ENCODE measurements at regions not wholly inside any gene's neighbourhood (a gene's known extent, or its start where the extent isn't known, plus 50 kb on each side); places are given as distances from the start of the nearest gene placed in this dataset.
"Not testable (repeated sequence)": the region's sequence is repeated elsewhere in the genome, so short reads cannot be mapped to it uniquely, and the experiment has no call there.

DNA sequence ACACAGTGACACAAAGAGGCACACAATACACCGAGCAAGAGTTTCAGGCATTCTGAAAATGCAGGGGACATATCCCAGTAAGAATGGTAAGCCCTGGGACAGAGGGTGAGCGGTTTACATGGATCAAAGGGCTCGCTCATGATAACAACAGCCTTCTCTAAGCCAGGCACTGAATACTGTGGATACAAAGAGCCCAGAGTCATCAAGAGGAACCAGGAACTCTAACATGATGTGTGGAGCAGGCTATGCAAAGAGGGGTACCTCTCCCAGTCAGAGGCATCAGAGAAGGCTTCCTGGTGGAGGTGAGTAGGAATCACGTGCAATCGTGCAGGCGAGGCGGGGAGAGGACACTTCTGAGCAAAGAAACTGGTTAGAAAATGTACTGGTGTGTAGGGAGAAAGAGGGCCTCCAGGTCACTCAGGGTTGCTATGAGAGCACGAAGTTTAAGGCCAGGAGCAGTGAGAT is 76.9 kb upstream of the EEA1 start:
- Mint-ChIP-seq H3K36me3 (no peaks in the 10 kb centered on the region), H3K9me3 (ENCODE audit: low read depth) (no peaks in the 10 kb centered on the region), H3K27ac (no peak overlapping the region), H3K27me3 (peaks cover 3% of the 10 kb centered on the region), H3K4me1 (peaks cover 14% of the 10 kb centered on the region), H3K4me3 (no peak overlapping the region)
- CTCF ChIA-PET = interaction anchor here (1.6 kb wide), 1 partner anchor 414 kb away, joined by 6 read pairs; no protein-coding TSS in a partner anchor
- no peak for DNase-seq
- no peak for ATAC-seq

- Mint-ChIP-seq H3K9me3 (ENCODE audit: low read depth) (no peaks in the 10 kb centered on the region), H3K4me3 (no peak overlapping the region), H3K27ac (no peak overlapping the region), H3K27me3 (peaks cover 3% of the 10 kb centered on the region), H3K4me1 (peaks cover 14% of the 10 kb centered on the region), H3K36me3 (no peaks in the 10 kb centered on the region)
- DNase-seq (no peak), ATAC-seq (no peak)
- CTCF ChIA-PET = no interaction called here
These were observed 77.5 kb upstream of the EEA1 start for GRCh38 chr12:93006471-93007208.

DNA sequence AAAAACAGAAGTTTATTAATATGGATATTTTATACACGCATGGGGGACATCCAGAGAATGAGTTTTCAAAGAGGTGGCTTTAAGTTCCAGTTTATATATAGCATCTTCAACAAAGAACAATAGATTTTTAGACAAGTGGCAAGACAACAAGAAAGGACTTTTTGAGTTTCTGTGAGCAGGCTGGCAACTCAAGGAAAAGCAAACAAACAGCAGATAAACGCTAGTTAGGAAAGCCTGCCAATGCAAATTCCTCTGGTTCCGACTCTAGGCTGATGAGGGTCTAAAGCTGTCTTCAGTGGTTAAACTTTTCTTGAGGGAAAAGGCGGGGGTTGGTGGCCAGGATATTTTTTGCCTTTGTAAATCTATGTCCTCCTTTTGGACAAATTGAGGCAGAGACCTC is 78.4 kb upstream of the EEA1 start:
- DNase-seq (no peak), ATAC-seq (no peak)
- Mint-ChIP-seq H3K4me3 (no peak overlapping the region), H3K36me3 (no peaks in the 10 kb centered on the region), H3K9me3 (ENCODE audit: low read depth) (no peaks in the 10 kb centered on the region), H3K27ac (no peak overlapping the region), H3K4me1 (peaks cover 14% of the 10 kb centered on the region), H3K27me3 (peaks cover 5% of the 10 kb centered on the region)
- CTCF ChIA-PET = no interaction called here

DNA sequence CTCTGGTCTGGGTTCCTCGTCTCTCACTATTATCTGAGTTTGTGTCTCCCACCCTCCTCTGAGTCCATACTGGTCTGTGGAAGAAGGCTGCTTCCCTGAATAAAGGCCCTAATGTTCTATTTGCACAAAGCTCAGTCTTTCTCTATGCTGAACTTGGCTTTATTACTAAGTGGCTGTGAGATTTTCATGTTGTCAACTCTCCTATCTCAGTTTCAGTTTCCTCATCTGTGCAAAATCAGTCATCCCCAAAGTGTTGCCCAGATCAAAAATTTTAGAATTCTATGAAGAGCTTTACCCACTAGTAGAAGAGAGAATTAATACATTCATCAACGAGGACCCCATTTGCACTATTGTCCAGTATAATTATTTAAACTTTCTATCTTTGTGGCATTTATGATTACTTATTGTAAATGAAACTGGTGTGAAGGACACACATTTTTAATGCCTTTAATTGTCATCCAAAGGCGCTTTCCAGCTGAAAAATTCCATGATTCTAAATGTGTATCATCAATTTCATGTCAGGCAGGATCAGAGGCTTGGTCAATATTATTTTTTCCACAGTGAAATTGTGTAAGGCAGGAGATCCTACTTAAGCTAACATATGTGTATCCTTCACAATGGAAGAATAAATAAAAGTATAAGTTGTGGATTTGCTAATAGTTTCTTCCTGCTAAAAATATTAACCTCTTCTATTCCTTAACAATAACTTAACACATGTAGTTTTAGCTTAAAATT is 79.1 kb upstream of the EEA1 start:
- Mint-ChIP-seq H3K27me3 (peaks cover 5% of the 10 kb centered on the region), H3K4me1 (peaks cover 14% of the 10 kb centered on the region), H3K27ac (no peak overlapping the region), H3K9me3 (ENCODE audit: low read depth) (no peaks in the 10 kb centered on the region), H3K4me3 (no peak overlapping the region), H3K36me3 (no peaks in the 10 kb centered on the region)
- ATAC-seq = peak; percentile 47
- CTCF ChIA-PET = no interaction called here
- DNase-seq = no peak

DNA sequence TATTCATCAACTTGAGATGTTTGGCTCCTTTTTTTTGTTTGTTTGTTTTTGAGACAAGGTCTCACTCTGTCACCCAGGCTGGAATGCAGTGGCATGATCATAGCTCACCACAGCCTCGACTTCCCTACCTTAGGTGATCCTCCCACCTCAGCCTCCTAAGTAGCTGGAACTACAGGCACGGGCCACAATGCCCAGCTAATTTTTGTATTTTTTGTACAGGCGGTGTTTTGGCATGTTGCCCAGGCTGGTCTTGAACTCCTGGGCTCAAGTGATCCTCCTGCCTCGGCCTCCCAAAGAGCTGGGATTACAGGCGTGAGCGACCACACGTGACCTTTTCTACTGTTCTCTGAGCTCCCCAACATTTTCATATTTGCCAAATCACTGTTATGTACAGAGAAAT is 79.8 kb upstream of the EEA1 start:
- CTCF ChIA-PET = interaction anchor here (0.9 to 1.2 kb wide), 2 partner anchors 89 to 388 kb away, joined by 3 to 4 read pairs; no protein-coding TSS in a partner anchor
- H3K27ac Mint-ChIP-seq; H3K36me3 Mint-ChIP-seq; H3K9me3 Mint-ChIP-seq (ENCODE audit: low read depth); ATAC-seq; H3K27me3 Mint-ChIP-seq; DNase-seq; H3K4me3 Mint-ChIP-seq: not testable (repeated sequence)
- peaks cover 14% of the 10 kb centered on the region for H3K4me1 Mint-ChIP-seq

GRCh38 chr12:93009533-93009932 is 80.4 kb upstream of the EEA1 start:
- H3K36me3 Mint-ChIP-seq = no peaks in the 10 kb centered on the region
- H3K4me3 Mint-ChIP-seq = no peak overlapping the region
- CTCF ChIA-PET = interaction anchor here (0.9 to 1.2 kb wide), 2 partner anchors 89 to 388 kb away, joined by 3 to 4 read pairs; no protein-coding TSS in a partner anchor
- no peak for DNase-seq
- H3K27ac Mint-ChIP-seq = no peak overlapping the region
- no peaks in the 10 kb centered on the region for H3K9me3 Mint-ChIP-seq (ENCODE audit: low read depth)
- peaks cover 5% of the 10 kb centered on the region for H3K27me3 Mint-ChIP-seq
- ATAC-seq = no peak
- H3K4me1 Mint-ChIP-seq = peaks cover 14% of the 10 kb centered on the region

- no peak for DNase-seq
- CTCF ChIA-PET = no interaction called here
- H3K9me3 Mint-ChIP-seq (ENCODE audit: low read depth) = no peaks in the 10 kb centered on the region
- peaks cover 5% of the 10 kb centered on the region for H3K27me3 Mint-ChIP-seq
- no peak overlapping the region for H3K27ac Mint-ChIP-seq
- peaks cover 14% of the 10 kb centered on the region for H3K4me1 Mint-ChIP-seq
- ATAC-seq = no peak
- H3K36me3 Mint-ChIP-seq = no peaks in the 10 kb centered on the region
- H3K4me3 Mint-ChIP-seq = no peak overlapping the region
These were observed 81.4 kb upstream of the EEA1 start for GRCh38 chr12:93010461-93010860.

DNA sequence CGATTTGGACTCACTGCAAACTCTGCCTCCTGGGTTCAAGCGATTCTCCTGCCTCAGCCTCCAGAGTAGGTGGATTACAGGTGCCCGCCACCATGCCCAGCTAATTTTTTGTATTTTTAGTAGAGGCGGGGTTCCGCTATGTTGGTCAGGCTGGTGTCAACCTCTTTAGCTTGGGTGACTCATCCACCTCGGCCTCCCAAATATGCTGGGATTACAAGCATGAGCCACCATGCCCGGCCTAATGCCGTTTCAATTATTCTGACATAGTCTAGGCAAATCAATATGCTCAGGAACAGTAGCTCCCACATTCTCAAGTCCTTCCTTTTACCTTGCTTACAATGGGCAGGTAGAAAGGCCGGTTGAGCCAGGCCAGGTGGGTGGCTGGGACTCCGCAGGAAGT is 82.0 kb upstream of the EEA1 start:
- H3K27ac Mint-ChIP-seq = no peak overlapping the region
- no peak for ATAC-seq
- H3K36me3 Mint-ChIP-seq = no peaks in the 10 kb centered on the region
- H3K4me3 Mint-ChIP-seq = no peak overlapping the region
- DNase-seq = no peak
- H3K4me1 Mint-ChIP-seq = peaks cover 14% of the 10 kb centered on the region
- H3K27me3 Mint-ChIP-seq = peaks cover 5% of the 10 kb centered on the region
- CTCF ChIA-PET = no interaction called here
- no peaks in the 10 kb centered on the region for H3K9me3 Mint-ChIP-seq (ENCODE audit: low read depth)

DNA sequence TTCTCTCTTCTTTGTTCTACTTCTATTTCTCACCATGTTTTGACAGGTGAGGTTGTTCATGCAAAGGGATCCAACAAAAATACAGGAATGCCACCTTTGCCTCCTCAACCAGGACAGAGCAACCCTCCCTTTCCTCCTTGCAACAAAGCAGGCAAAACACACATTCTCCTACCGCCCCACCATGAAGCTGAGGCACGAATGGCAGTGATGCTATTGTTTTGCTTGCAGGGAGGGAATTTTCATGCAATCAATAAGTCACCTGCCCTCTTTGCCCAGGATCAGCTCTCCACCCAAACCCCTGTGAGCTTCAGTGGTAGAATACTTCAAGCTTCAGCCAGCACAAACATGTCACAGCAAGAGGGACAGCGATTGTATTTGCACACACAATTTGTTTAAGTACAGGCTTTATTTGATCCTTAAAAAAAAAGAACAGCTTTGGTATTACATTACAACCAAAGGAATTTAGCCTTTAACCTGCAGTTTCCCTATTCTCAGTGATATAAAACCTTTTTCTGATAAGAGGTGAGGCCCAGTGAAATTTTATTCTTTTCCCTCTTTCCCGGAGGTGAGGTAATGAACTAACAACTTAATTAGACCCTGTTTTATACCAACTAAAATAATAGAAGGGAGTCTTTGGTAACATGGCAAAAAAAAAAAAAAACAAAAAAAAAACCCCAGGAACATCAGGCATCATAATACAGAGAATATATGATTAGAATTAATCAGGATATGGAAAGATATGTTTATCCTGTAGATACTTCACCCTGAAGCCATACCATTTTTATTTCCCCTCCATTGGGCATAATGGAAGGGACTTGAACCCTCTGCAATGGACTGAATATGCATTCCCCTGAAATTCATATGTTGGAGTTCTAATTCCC is 87.0 kb upstream of the EEA1 start:
- ATAC-seq = no peak
- Mint-ChIP-seq H3K4me1 (no peaks in the 10 kb centered on the region), H3K9me3 (ENCODE audit: low read depth) (no peaks in the 10 kb centered on the region), H3K36me3 (no peaks in the 10 kb centered on the region), H3K27me3 (peaks cover 3% of the 10 kb centered on the region), H3K27ac (no peak overlapping the region), H3K4me3 (no peak overlapping the region)
- CTCF ChIA-PET = interaction anchor here (0.6 to 1.0 kb wide), 2 partner anchors 129 to 381 kb away, joined by 3 read pairs; no protein-coding TSS in a partner anchor
- no peak for DNase-seq

DNA sequence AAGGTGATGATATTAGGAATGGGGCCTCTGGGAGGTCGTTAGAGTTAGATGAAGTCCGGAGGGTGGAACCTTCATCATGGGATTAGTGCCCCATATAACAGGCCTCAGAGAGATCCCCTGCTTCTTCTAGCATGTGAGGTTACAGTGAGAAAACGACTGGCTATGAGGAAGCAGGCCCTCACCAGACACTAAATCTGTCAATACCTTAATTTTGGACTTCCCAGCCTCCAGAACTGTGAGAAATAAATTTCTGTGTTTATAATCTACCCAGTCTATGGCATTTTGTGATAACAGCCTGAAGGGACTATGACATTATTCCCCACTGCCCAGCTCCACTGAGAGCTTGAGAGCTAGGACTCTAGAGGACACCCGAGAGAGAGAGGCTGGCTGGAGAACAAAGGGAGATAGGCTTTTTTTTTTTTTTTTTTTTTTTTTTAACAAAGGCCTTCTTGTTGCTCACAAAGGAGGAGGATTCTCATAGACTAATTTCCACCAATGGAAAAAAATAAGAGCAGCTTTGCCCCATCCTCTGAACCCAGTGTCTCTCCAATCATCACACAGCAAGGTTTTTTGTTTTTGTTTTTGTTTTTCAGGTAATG is 87.8 kb upstream of the EEA1 start:
- no peak overlapping the region for H3K4me3 Mint-ChIP-seq
- no peaks in the 10 kb centered on the region for H3K36me3 Mint-ChIP-seq
- DNase-seq (no peak), ATAC-seq (no peak)
- CTCF ChIA-PET = interaction anchor here (0.6 kb wide), 1 partner anchor 380 kb away, joined by 3 read pairs; no protein-coding TSS in a partner anchor
- peaks cover 3% of the 10 kb centered on the region for H3K27me3 Mint-ChIP-seq
- H3K9me3 Mint-ChIP-seq (ENCODE audit: low read depth) = no peaks in the 10 kb centered on the region
- no peaks in the 10 kb centered on the region for H3K4me1 Mint-ChIP-seq
- H3K27ac Mint-ChIP-seq = no peak overlapping the region

DNA sequence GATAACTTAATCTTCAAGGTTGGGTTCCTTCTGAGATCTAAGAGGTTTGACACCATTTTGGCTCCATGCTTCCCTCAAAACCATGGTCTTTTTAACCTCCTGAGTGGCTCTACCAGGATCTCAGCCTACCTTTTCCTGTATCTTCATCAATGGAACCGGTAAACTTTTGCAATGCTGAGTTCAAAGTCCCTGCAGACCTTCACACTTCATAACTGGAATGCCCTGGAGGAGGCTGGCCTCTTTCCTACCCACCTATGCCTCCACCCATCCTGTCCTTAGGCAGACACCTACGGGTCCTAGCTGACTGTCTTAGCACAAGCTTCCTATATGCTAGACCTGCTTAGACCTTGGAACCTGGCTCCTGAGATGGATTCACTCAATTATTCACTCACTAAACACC is 89.5 kb upstream of the EEA1 start:
- no peaks in the 10 kb centered on the region for H3K36me3 Mint-ChIP-seq
- H3K4me3 Mint-ChIP-seq = no peak overlapping the region
- no peaks in the 10 kb centered on the region for H3K9me3 Mint-ChIP-seq (ENCODE audit: low read depth)
- no peak for DNase-seq
- H3K4me1 Mint-ChIP-seq = no peaks in the 10 kb centered on the region
- CTCF ChIA-PET = interaction anchor here (0.8 kb wide), 1 partner anchor 379 kb away, joined by 3 read pairs; no protein-coding TSS in a partner anchor
- no peaks in the 10 kb centered on the region for H3K27me3 Mint-ChIP-seq
- no peak for ATAC-seq
- no peak overlapping the region for H3K27ac Mint-ChIP-seq

- Mint-ChIP-seq H3K4me3 (no peak overlapping the region), H3K9me3 (ENCODE audit: low read depth) (no peaks in the 10 kb centered on the region), H3K27ac (no peak overlapping the region), H3K36me3 (no peaks in the 10 kb centered on the region), H3K27me3 (no peaks in the 10 kb centered on the region), H3K4me1 (no peaks in the 10 kb centered on the region)
- DNase-seq (no peak), ATAC-seq (no peak)
- CTCF ChIA-PET = interaction anchor here (1.6 kb wide), 1 partner anchor 224 kb away, joined by 3 read pairs; no protein-coding TSS in a partner anchor
These were observed 90.3 kb upstream of the EEA1 start for GRCh38 chr12:93019212-93019927.

Data from activated CD8-positive, alpha-beta memory T cell treated with anti-CD3 and anti-CD28 coated beads, Interleukin-2, amount 10 ng/mL, durations not matched to agents 7 days and 5 days (primary cell).